ENCODE measurements at regions not wholly inside any gene's neighbourhood (a gene's known extent, or its start where the extent isn't known, plus 50 kb on each side); places are given as distances from the start of the nearest gene placed in this dataset.
A peak's percentile ranks its signal among the peaks of the same experiment; 100 is the strongest.
"Not testable (repeated sequence)": the region's sequence is repeated elsewhere in the genome, so short reads cannot be mapped to it uniquely, and the experiment has no call there.

DNA sequence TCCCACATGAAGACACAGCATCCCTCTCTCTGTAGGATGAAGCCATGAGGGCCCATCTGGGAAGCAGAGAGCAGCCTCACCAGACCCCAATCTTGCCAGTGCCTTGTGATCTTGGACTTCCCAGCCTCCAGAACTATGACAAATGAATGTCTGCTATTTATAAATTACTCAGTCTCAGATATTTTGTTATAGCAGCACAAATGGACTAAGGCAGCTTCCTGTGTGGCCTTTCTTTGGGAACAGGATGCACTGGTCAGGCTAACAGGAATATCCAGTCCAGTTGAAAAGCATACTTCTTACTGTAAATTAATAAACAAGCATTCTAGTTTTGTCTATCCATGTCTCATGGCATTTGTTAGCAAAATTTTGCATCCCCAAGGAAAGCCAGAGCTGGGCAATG, 134.1 kb upstream of the ETV3 start:
- TF ChIP-seq, protein P1, sequence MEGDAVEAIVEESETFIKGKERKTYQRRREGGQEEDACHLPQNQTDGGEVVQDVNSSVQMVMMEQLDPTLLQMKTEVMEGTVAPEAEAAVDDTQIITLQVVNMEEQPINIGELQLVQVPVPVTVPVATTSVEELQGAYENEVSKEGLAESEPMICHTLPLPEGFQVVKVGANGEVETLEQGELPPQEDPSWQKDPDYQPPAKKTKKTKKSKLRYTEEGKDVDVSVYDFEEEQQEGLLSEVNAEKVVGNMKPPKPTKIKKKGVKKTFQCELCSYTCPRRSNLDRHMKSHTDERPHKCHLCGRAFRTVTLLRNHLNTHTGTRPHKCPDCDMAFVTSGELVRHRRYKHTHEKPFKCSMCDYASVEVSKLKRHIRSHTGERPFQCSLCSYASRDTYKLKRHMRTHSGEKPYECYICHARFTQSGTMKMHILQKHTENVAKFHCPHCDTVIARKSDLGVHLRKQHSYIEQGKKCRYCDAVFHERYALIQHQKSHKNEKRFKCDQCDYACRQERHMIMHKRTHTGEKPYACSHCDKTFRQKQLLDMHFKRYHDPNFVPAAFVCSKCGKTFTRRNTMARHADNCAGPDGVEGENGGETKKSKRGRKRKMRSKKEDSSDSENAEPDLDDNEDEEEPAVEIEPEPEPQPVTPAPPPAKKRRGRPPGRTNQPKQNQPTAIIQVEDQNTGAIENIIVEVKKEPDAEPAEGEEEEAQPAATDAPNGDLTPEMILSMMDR (IDR thresholded peaks at IDR 0.05; ENCODE audit: insufficient read depth, low read depth, low read length, missing control alignments): no peak
- DNase-seq (ENCODE audit: low read depth): no peak
- H3K4me3 ChIP-seq (ENCODE audit: low read depth, low read length): no peak overlapping the region

DNA sequence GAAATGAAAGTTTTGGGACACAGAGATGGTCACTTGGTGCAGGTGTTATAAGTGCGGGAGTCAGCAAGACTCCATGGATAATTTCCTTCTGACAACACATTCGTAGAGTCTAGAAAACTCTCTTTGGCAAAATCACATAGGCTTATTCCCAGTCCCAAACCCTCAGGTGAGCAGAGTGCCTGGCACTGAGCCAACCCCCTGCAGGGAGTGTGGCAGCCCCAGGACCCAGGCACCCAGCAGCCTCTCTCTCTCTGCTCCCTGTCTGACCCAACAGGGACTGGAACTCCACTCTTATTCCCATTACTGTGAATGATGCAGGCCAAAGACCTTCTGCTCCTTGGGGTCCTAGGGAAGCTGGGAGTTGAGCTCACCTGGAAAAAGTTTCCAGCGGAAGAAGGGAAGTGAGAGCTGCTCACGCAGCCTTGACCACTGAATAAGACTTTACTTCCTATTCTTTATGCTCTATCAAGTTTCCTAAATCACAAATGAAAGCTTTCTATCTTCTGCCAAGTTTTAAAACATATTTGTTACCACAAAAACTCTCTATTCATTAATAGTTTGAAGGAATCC, 132.6 kb upstream of the ETV3 start:
- no peak for DNase-seq (ENCODE audit: low read depth)
- H3K4me3 ChIP-seq (ENCODE audit: low read depth, low read length): no peak overlapping the region
- TF ChIP-seq, protein P1 (IDR thresholded peaks at IDR 0.05; ENCODE audit: insufficient read depth, low read depth, low read length, missing control alignments): no peak

DNA sequence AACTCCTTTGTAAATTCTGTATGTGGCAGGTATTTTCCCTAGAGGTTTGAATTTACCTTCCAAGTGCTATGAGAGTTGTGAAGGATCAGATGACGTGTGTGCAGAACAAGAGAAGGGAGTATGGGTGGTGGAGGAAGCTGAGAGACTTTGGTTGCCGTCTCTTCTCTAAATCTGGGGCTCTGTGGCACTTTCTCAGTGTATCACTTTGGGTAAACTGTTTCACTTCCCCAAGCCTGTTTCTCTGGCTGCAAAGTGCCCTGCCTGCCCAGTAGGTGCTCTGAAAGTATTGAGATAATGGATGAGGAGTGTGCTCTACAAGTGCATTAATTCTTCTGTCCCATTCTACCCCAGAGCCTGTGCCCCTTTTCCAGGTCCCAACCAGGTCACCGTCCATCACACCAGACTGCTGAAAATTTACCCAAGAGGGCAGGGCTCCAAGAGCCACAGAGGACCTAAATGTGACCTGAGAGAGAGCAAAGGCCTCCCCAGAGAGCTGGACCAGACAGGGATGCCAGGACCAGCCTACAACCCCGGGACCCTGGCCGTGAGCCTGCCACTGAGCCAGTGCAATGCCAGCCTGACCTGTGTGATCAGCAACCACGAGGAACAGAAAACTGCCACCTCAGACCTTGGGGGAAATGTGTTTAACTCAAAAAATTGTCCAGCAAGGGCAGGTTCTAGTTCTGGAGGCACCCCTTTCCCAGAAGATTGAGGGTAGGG, 131.6 kb upstream of the ETV3 start:
- TF ChIP-seq, protein P1 (IDR thresholded peaks at IDR 0.05; ENCODE audit: insufficient read depth, low read depth, low read length, missing control alignments): no peak
- H3K4me3 ChIP-seq (ENCODE audit: low read depth, low read length): no peak overlapping the region
- DNase-seq (ENCODE audit: low read depth): peak; percentile 45

DNA sequence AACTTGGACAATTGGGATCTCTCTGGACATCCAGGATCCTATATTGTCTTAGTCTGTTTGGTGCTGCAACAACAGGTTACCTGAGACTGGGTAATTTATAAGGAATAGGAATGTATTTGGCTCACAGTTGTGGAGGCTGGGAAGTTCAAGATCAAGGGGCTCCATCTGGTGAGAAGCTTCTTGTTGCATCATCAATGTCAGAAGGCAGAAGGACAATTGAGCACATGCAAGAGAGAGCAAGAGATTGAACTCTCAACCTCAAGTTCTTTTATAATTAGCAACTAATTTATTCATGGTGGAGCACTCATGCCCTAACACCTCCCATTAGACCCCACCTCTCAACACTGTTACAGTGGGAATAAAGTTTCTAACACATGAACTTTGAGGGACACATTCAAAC, 124.7 kb upstream of the ETV3 start:
- TF ChIP-seq, protein P1 (IDR thresholded peaks at IDR 0.05; ENCODE audit: insufficient read depth, low read depth, low read length, missing control alignments): no peak
- H3K4me3 ChIP-seq (ENCODE audit: low read depth, low read length): no peak overlapping the region
- no peak for DNase-seq (ENCODE audit: low read depth)

DNA sequence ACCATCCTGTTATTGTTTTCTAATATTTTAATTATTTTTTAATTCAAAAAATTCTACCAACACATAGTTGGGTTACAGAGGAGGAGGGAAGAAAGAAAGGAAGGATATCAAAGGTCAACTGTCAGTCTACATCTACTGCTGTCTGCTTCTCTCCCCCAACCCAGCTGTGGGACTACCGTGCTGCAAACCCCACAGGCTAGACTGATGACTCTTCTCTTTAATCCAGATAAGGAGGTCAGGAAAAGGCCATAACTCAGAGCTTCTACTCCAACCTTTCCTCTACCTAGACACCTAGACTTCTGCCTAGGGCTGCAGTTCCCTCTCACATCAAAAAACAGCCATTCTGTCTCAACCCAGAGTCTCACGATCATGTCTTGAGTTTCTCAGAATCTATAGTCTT, 124.2 kb upstream of the ETV3 start:
- TF ChIP-seq, protein P1 (IDR thresholded peaks at IDR 0.05; ENCODE audit: insufficient read depth, low read depth, low read length, missing control alignments): no peak
- no peak overlapping the region for H3K4me3 ChIP-seq (ENCODE audit: low read depth, low read length)
- no peak for DNase-seq (ENCODE audit: low read depth)

DNA sequence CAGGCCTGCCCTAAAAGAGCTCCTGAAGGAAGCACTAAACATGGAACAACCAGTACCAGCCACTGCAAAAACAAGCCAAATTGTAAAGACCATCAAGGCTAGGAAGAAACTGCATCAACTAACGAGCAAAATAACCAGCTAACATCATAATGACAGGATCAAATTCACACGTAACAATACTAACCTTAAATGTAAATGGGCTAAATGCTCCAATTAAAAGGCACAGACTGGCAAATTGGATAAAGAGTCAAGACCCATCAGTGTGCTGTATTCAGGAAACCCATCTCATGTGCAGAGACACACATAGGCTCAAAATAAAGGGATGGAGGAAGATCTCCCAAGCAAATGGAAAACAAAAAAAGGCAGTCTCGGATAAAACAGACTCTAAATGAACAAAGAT, 117.7 kb upstream of the ETV3 start:
- not testable (repeated sequence) for DNase-seq (ENCODE audit: low read depth); H3K4me3 ChIP-seq (ENCODE audit: low read depth, low read length)

DNA sequence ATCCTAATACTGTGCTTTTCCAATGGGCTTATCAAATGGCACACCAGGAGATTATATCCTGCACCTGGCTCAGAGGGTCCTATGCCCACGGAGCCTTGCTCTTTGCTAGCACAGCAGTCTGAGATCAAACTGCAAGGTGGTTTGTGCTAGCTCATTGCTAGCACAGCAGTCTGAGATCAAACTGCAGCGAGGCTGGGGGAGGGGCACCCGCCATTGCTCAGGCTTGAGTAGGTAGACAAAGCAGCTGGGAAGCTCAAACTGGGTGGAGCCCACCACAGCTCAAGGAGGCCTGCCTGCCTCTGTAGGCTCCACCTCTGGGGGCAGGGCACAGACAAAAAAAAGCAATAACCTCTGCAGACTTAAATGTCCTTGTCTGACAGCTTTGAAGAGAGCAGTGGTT, 116.0 kb upstream of the ETV3 start:
- H3K4me3 ChIP-seq (ENCODE audit: low read depth, low read length); DNase-seq (ENCODE audit: low read depth): not testable (repeated sequence)

DNA sequence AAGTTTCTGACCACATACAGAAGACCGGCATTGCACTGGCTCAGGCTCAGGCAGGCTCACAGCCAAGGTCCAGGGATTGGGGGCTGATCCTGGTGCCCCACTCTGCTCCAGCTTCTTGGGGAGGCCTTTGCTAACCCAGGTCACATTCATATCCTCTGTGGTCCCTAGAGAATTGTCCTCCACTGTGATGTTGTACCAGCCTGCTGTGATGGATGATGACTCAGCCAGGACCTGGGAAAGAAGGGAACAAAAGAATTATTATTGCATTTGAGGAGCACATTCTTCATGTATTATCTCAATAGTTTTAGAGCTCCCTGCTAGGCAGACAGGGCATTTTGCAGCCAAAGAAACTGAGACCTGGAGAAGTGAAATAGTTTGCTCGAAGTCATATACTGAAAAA, 114.3 kb upstream of the ETV3 start:
- DNase-seq (ENCODE audit: low read depth): no peak
- no peak overlapping the region for H3K4me3 ChIP-seq (ENCODE audit: low read depth, low read length)
- TF ChIP-seq, protein P1 (IDR thresholded peaks at IDR 0.05; ENCODE audit: insufficient read depth, low read depth, low read length, missing control alignments): no peak

All from GM12865 (cell line).